ENCODE measurements at regions not wholly inside any gene's neighbourhood (a gene's known extent, or its start where the extent isn't known, plus 50 kb on each side); places are given as distances from the start of the nearest gene placed in this dataset.

DNA sequence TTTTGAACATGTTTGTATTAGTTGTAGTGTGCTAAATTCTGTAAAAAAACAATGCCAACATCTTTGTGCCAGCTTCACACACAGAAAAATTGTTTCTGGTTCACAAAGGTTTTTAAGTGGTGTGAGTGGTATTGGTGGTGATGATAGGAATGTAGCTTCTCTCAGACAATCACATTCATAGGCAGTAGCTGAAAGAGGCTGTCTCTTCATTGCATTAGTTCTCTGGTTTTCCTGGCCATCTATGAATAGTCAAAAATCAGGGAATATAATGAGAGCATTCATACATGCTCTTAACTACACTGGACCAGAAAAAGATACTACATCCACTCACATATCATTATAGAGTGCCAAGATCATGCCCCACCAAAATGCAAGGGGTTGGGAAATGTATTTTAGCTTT lies 433.5 kb downstream of the FLRT2 start (continued):
- TF ChIP-seq, protein P1, sequence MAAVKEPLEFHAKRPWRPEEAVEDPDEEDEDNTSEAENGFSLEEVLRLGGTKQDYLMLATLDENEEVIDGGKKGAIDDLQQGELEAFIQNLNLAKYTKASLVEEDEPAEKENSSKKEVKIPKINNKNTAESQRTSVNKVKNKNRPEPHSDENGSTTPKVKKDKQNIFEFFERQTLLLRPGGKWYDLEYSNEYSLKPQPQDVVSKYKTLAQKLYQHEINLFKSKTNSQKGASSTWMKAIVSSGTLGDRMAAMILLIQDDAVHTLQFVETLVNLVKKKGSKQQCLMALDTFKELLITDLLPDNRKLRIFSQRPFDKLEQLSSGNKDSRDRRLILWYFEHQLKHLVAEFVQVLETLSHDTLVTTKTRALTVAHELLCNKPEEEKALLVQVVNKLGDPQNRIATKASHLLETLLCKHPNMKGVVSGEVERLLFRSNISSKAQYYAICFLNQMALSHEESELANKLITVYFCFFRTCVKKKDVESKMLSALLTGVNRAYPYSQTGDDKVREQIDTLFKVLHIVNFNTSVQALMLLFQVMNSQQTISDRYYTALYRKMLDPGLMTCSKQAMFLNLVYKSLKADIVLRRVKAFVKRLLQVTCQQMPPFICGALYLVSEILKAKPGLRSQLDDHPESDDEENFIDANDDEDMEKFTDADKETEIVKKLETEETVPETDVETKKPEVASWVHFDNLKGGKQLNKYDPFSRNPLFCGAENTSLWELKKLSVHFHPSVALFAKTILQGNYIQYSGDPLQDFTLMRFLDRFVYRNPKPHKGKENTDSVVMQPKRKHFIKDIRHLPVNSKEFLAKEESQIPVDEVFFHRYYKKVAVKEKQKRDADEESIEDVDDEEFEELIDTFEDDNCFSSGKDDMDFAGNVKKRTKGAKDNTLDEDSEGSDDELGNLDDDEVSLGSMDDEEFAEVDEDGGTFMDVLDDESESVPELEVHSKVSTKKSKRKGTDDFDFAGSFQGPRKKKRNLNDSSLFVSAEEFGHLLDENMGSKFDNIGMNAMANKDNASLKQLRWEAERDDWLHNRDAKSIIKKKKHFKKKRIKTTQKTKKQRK (IDR thresholded peaks at IDR 0.05; ENCODE audit: low read length): no peak
- TF ChIP-seq, protein P2, sequence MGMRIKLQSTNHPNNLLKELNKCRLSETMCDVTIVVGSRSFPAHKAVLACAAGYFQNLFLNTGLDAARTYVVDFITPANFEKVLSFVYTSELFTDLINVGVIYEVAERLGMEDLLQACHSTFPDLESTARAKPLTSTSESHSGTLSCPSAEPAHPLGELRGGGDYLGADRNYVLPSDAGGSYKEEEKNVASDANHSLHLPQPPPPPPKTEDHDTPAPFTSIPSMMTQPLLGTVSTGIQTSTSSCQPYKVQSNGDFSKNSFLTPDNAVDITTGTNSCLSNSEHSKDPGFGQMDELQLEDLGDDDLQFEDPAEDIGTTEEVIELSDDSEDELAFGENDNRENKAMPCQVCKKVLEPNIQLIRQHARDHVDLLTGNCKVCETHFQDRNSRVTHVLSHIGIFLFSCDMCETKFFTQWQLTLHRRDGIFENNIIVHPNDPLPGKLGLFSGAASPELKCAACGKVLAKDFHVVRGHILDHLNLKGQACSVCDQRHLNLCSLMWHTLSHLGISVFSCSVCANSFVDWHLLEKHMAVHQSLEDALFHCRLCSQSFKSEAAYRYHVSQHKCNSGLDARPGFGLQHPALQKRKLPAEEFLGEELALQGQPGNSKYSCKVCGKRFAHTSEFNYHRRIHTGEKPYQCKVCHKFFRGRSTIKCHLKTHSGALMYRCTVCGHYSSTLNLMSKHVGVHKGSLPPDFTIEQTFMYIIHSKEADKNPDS (CRISPR knock-in tag; IDR thresholded peaks at IDR 0.05): no peak
- TF ChIP-seq REL (CRISPR knock-in tag; conservative IDR thresholded peaks at IDR 0.05) (no peak), ZNF367 (CRISPR knock-in tag; IDR thresholded peaks at IDR 0.05; ENCODE audit: borderline replicate concordance) (no peak), CEBPG (CRISPR knock-in tag; IDR thresholded peaks at IDR 0.05) (no peak)
- TF ChIP-seq, protein P3, sequence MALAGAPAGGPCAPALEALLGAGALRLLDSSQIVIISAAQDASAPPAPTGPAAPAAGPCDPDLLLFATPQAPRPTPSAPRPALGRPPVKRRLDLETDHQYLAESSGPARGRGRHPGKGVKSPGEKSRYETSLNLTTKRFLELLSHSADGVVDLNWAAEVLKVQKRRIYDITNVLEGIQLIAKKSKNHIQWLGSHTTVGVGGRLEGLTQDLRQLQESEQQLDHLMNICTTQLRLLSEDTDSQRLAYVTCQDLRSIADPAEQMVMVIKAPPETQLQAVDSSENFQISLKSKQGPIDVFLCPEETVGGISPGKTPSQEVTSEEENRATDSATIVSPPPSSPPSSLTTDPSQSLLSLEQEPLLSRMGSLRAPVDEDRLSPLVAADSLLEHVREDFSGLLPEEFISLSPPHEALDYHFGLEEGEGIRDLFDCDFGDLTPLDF (CRISPR knock-in tag; IDR thresholded peaks at IDR 0.05): no peak

DNA sequence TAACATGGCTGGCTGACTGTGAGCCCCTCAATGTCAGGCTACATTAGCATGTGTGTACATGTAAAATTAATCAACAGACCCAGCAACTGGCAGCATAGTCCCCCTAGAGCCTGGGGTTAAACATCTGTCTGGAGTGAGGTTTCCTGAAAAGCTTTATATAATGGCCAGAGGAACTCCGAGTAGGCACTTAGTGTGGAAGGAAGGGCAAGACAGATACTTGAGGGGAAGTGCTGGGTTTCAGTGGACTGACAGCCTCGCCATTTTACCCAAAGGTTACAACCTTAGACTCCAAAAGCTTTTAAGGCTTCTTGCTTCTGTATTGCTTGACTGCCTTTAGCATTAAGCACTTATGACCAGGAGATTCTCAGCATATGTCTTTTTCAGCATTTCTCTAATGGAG lies 430.8 kb downstream of the FLRT2 start:
- Histone ChIP-seq H3K27ac (ENCODE audit: extremely low read length, insufficient read depth, low read length) (no peak overlapping the region), H3K36me3 (replicated peaks in 1 of 2; ENCODE audit: control insufficient read depth in 1 of 2, insufficient read depth in 2 of 2, low read length in 2 of 2) (no peaks in the 10 kb centered on the region), H4K20me1 (ENCODE audit: insufficient read depth, low read length) (no peaks in the 10 kb centered on the region), H3K4me2 (ENCODE audit: low read depth, low read length) (no peak overlapping the region), H3K4me1 (ENCODE audit: insufficient read depth, low read length) (no peaks in the 10 kb centered on the region), H2AFZ (ENCODE audit: low read length) (no peak overlapping the region), H3K27me3 (ENCODE audit: control insufficient read depth in 1 of 2, insufficient read depth in 2 of 2, low read length in 2 of 2) (no peaks in the 10 kb centered on the region), H3K9ac (ENCODE audit: insufficient read depth, low read depth, low read length) (no peak overlapping the region), H3K79me2 (ENCODE audit: insufficient read depth, low read length) (no peaks in the 10 kb centered on the region), H3K4me3 (replicated peaks in 1 of 3; ENCODE audit: insufficient read depth in 1 of 3, low read depth in 2 of 3, low read length in 3 of 3) (no peak overlapping the region), H3K9me3 (ENCODE audit: low read length) (peaks cover 56% of the 10 kb centered on the region)
- no TSS peak for BruUV-seq (replicated peaks)
- intact Hi-C loops (cut with micrococcal nuclease; ENCODE audit: unreplicated experiment): no loop called here
- ChIA-PET POLR2A (no interaction called here), CTCF (ENCODE audit: low intra/inter-chr PET ratio, low total read pairs) (no interaction called here)
- WGBS (ENCODE audit: low lambda C conversion rate): 6% methylated on average over 2 of the region's 2 CpGs
- ATAC-seq: no peak
- in situ Hi-C loops (cut with HindIII; ENCODE audit: extremely low pct_ligation_motif_present, low pct_unique_long_range_greater_than_20kb): no loop called here
- TF ChIP-seq, protein P4, sequence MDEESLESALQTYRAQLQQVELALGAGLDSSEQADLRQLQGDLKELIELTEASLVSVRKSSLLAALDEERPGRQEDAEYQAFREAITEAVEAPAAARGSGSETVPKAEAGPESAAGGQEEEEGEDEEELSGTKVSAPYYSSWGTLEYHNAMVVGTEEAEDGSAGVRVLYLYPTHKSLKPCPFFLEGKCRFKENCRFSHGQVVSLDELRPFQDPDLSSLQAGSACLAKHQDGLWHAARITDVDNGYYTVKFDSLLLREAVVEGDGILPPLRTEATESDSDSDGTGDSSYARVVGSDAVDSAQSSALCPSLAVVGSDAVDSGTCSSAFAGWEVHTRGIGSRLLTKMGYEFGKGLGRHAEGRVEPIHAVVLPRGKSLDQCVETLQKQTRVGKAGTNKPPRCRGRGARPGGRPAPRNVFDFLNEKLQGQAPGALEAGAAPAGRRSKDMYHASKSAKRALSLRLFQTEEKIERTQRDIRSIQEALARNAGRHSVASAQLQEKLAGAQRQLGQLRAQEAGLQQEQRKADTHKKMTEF (CRISPR knock-in tag; IDR thresholded peaks at IDR 0.05): no peak
- TF ChIP-seq ZNF556 (CRISPR knock-in tag; IDR thresholded peaks at IDR 0.05; ENCODE audit: borderline replicate concordance) (no peak), ZNF713 (CRISPR knock-in tag; IDR thresholded peaks at IDR 0.05) (no peak), IKZF1 (IDR thresholded peaks at IDR 0.05) (no peak), NRL (CRISPR knock-in tag; IDR thresholded peaks at IDR 0.05; ENCODE audit: borderline replicate concordance) (no peak), ZNF282 (IDR thresholded peaks at IDR 0.05; ENCODE audit: partially characterized antibody) (no peak)
- DNase-seq (ENCODE audit: low spot score): no peak
- no peak for FAIRE-seq
